ENCODE measurements at regions not wholly inside any gene's neighbourhood (a gene's known extent, or its start where the extent isn't known, plus 50 kb on each side); places are given as distances from the start of the nearest gene placed in this dataset.

- TF ChIP-seq CTCF (IDR thresholded peaks at IDR 0.05; ENCODE audit: low read length) (no peak), EZH2 (IDR thresholded peaks at IDR 0.05; ENCODE audit: borderline replicate concordance, low read length) (no peak)
These were observed 79.6 kb upstream of the KDM5D start for GRCh38 chrY:19824136-19824535.

All from OCI-LY1 (cell line).